ENCODE measurements at regions not wholly inside any gene's neighbourhood (a gene's known extent, or its start where the extent isn't known, plus 50 kb on each side); places are given as distances from the start of the nearest gene placed in this dataset.

GRCh38 chr7:131844369-131844768 is 287.9 kb upstream of the PODXL start:
- Histone ChIP-seq H3K9me3 (no peaks in the 10 kb centered on the region), H3K4me2 (peak overlapping the region; percentile 62), H3K4me3 (no peak overlapping the region), H3K27ac (0 out of 6 replicates have a peak overlapping the region, but pooled peaks of 1 of the 2 experiments have one; percentile 22), H3K4me1 (peaks cover 17% of the 10 kb centered on the region; the same call in 2 of the 3 replicates)
- WGBS (ENCODE audit: missing lambda C conversion rate): 7% methylated on average over 3 of the region's 3 CpGs
- no peak for FAIRE-seq
- TF ChIP-seq KDM1A (IDR thresholded peaks at IDR 0.05; ENCODE audit: low read depth) (no peak), FOSB (CRISPR knock-in tag; IDR thresholded peaks at IDR 0.05) (no peak), POLR2A (IDR thresholded peaks at IDR 0.05; ENCODE audit: low read length) (no peak), CTCF (IDR thresholded peaks at IDR 0.05) (no peak), CHD4 (IDR thresholded peaks at IDR 0.05; ENCODE audit: borderline replicate concordance) (no peak)
- DNase-seq (ENCODE audit: low read depth in 1 of 2, low spot score in 1 of 2): no peak
- peak; percentile 68 to 73 for ATAC-seq
- ChIA-PET POLR2A (no interaction called here), CTCF (interaction anchor here (0.6 to 3.6 kb wide), 7 partner anchors 9 to 1206 kb away, joined by 3 to 35 read pairs (median 4); no protein-coding TSS in a partner anchor)

- H3K4me1 ChIP-seq: peaks cover 17% of the 10 kb centered on the region; the same call in 2 of the 3 replicates
- ChIA-PET CTCF (interaction anchor here (0.6 to 3.6 kb wide), 6 partner anchors 9 to 1207 kb away, joined by 3 to 35 read pairs (median 4); no protein-coding TSS in a partner anchor), POLR2A (no interaction called here)
- FAIRE-seq (no peak), ATAC-seq (peak; percentile 81 to 82), DNase-seq (ENCODE audit: low read depth in 1 of 2, low spot score in 1 of 2) (peak in 1 of 2 experiments; percentile 60)
- no peaks in the 10 kb centered on the region for H3K9me3 ChIP-seq
- TF ChIP-seq CHD2 (IDR thresholded peaks at IDR 0.05; ENCODE audit: low read length, partially characterized antibody): no peak
- no peak for TF ChIP-seq GATA3 (IDR thresholded peaks at IDR 0.05; ENCODE audit: borderline replicate concordance)
- TF ChIP-seq TFCP2L1 (CRISPR knock-in tag; IDR thresholded peaks at IDR 0.05): no peak
- no peak for TF ChIP-seq HMGXB4 (CRISPR knock-in tag; IDR thresholded peaks at IDR 0.05; ENCODE audit: borderline replicate concordance)
- TF ChIP-seq E2F6 (IDR thresholded peaks at IDR 0.05; ENCODE audit: borderline replicate concordance, low read depth): no peak
- no peak for TF ChIP-seq ELK1 (IDR thresholded peaks at IDR 0.05; ENCODE audit: low read depth, low read length)
- TF ChIP-seq NR3C1 (IDR thresholded peaks at IDR 0.05): no peak
- TF ChIP-seq ATOH8 (CRISPR knock-in tag; IDR thresholded peaks at IDR 0.05; ENCODE audit: low read depth): no peak
- no peak for TF ChIP-seq CTCF (IDR thresholded peaks at IDR 0.05)
- no peak for TF ChIP-seq POLR2A (IDR thresholded peaks at IDR 0.05; ENCODE audit: low read length)
- TF ChIP-seq CBX8 (IDR thresholded peaks at IDR 0.05): no peak
- TF ChIP-seq CHD4 (IDR thresholded peaks at IDR 0.05; ENCODE audit: borderline replicate concordance): no peak
- TF ChIP-seq EHMT2 (IDR thresholded peaks at IDR 0.05; ENCODE audit: low read depth): no peak
- 6% methylated on average over 10 of the region's 10 CpGs for WGBS (ENCODE audit: missing lambda C conversion rate)
- 0 out of 6 replicates have a peak overlapping the region, but pooled peaks of 1 of the 2 experiments have one; percentile 22 for H3K27ac ChIP-seq
- H3K4me3 ChIP-seq: no peak overlapping the region
- H3K4me2 ChIP-seq: peak overlapping the region; percentile 62
Observed at GRCh38 chr7:131843898-131844331, 287.5 kb upstream of the PODXL start.

Data from A549 (cell line).